H9 (cell line): ENCODE measurements at regions not wholly inside any gene's neighbourhood (a gene's known extent, or its start where the extent isn't known, plus 50 kb on each side); places are given as distances from the start of the nearest gene placed in this dataset.

Experiments used
- DNase-seq: peaks from one replicate; pipeline ENCODE4 v3.0.0-alpha.2; 2017
- H2AFZ ChIP-seq: one replicate; pipeline ENCODE4 v1.6.1; 2013; ENCODE audit warnings: mild to moderate bottlenecking, low read length, control low read depth, moderate library complexity
- H2AK5ac ChIP-seq: 2 replicates; pipeline ENCODE4 v1.6.1; 2013; ENCODE audit warnings: low read length, control low read depth, mixed read lengths; ENCODE audit not compliant: insufficient read length
- H2BK120ac ChIP-seq: one replicate; pipeline ENCODE4 v1.6.1; 2013; ENCODE audit warnings: low read depth, mild to moderate bottlenecking, low read length, control low read depth, inconsistent platforms; ENCODE audit not compliant: poor library complexity, severe bottlenecking
- H2BK12ac ChIP-seq: 2 replicates; pipeline ENCODE4 v1.6.1; 2013; ENCODE audit warnings: low read length, control low read depth, mixed read lengths, low read depth; ENCODE audit not compliant: insufficient read length
- H2BK15ac ChIP-seq: 2 replicates; pipeline ENCODE4 v1.6.1; 2013; ENCODE audit warnings: low read depth, low read length, control low read depth
- H2BK20ac ChIP-seq: one replicate; pipeline ENCODE4 v1.6.1; 2013; ENCODE audit warnings: low read depth, mild to moderate bottlenecking, low read length, control low read depth, inconsistent platforms; ENCODE audit not compliant: poor library complexity, severe bottlenecking
- H2BK5ac ChIP-seq: 2 replicates; pipeline ENCODE4 v1.6.1; 2013; ENCODE audit warnings: low read length, control low read depth, mixed read lengths; ENCODE audit not compliant: insufficient read length
- H3K14ac ChIP-seq: 2 replicates; pipeline ENCODE4 v1.6.1; 2013; ENCODE audit warnings: low read length, control low read depth; ENCODE audit not compliant: insufficient read depth
- H3K18ac ChIP-seq: 2 replicates; pipeline ENCODE4 v1.6.1; 2013; ENCODE audit warnings: low read depth, mild to moderate bottlenecking, mixed read lengths, low read length, control low read depth; ENCODE audit not compliant: insufficient read length
- H3K23ac ChIP-seq: 2 replicates; pipeline ENCODE4 v1.6.1; 2013; ENCODE audit warnings: low read length, control low read depth, mixed read lengths, low read depth; ENCODE audit not compliant: insufficient read length
- H3K23me2 ChIP-seq: 2 replicates; pipeline ENCODE4 v1.6.1; 2013; ENCODE audit warnings: low read depth, mild to moderate bottlenecking, mixed read lengths, low read length, control low read depth; ENCODE audit not compliant: insufficient read length, poor library complexity, severe bottlenecking
- H3K27ac ChIP-seq: 2 replicates; pipeline ENCODE4 v1.5.1; 2013; ENCODE audit warnings: low read length, control low read depth, mixed read lengths, low read depth; ENCODE audit not compliant: insufficient read length
- H3K27me3 ChIP-seq: 2 replicates; pipeline ENCODE4 v1.6.1; 2013; ENCODE audit warnings: low read length, control low read depth, inconsistent platforms; ENCODE audit not compliant: insufficient read depth
- H3K4ac ChIP-seq: 2 replicates; pipeline ENCODE4 v1.6.1; 2013; ENCODE audit warnings: low read depth, mild to moderate bottlenecking, control low read depth, inconsistent platforms, low read length, moderate library complexity
- H3K4me1 ChIP-seq: 2 replicates; pipeline ENCODE4 v1.6.1; 2013; ENCODE audit warnings: low read length, control low read depth, inconsistent platforms; ENCODE audit not compliant: insufficient read depth
- H3K4me2 ChIP-seq: 2 replicates; pipeline ENCODE4 v1.6.1; 2013; ENCODE audit warnings: low read length, control low read depth, mixed read lengths; ENCODE audit not compliant: insufficient read length, insufficient read depth
- H3K56ac ChIP-seq: 2 replicates; pipeline ENCODE4 v1.6.1; 2013; ENCODE audit warnings: low read depth, mild to moderate bottlenecking, mixed read lengths, low read length, control low read depth; ENCODE audit not compliant: insufficient read length
- H3K79me1 ChIP-seq: 2 replicates; pipeline ENCODE4 v1.6.1; 2013; ENCODE audit warnings: low read depth, mild to moderate bottlenecking, moderate library complexity, low read length, control low read depth, inconsistent platforms; ENCODE audit not compliant: insufficient read depth, poor library complexity, severe bottlenecking
- H3K79me2 ChIP-seq: 2 replicates; pipeline ENCODE4 v1.6.1; 2013; ENCODE audit warnings: low read length, control low read depth, inconsistent platforms; ENCODE audit not compliant: insufficient read depth
- H3K9ac ChIP-seq: 2 replicates; pipeline ENCODE4 v1.6.1; 2013; ENCODE audit warnings: low read length, control low read depth, mixed read lengths; ENCODE audit not compliant: insufficient read length; ENCODE audit errors: extremely low read depth
- H3K9me3 ChIP-seq: one replicate; pipeline ENCODE4 v1.6.1; 2013; ENCODE audit warnings: low read depth, low read length, inconsistent platforms; ENCODE audit not compliant: control insufficient read depth
- H3T11ph ChIP-seq: one replicate; pipeline ENCODE4 v1.6.1; 2013; ENCODE audit warnings: mild to moderate bottlenecking, low read length, control low read depth, inconsistent platforms
- H4K20me1 ChIP-seq: one replicate; pipeline ENCODE4 v1.6.1; 2013; ENCODE audit not compliant: control insufficient read depth, insufficient read length, insufficient read depth
- H4K5ac ChIP-seq: 2 replicates; pipeline ENCODE4 v1.6.1; 2013; ENCODE audit warnings: low read depth, mild to moderate bottlenecking, mixed read lengths, low read length, control low read depth; ENCODE audit not compliant: insufficient read length
- H4K8ac ChIP-seq: replicated peaks from 2 replicates; pipeline ENCODE4 v1.6.1; 2013; ENCODE audit warnings: low read length, control low read depth, mixed read lengths, low read depth; ENCODE audit not compliant: insufficient read length
- H4K91ac ChIP-seq: 2 replicates; pipeline ENCODE4 v1.6.1; 2013; ENCODE audit warnings: low read depth, mild to moderate bottlenecking, moderate library complexity, mixed read lengths, low read length, control low read depth; ENCODE audit not compliant: insufficient read length
- H3K27ac Mint-ChIP-seq, 3 experiments: 2 replicates in 2 of 3; 3 replicates in 1 of 3; pipeline ENCODE4 v1.8.0; 2020 to 2021; ENCODE audit warnings: mixed read lengths in 3 of 3, mild to moderate bottlenecking in 1 of 3, moderate library complexity in 1 of 3
- H3K27me3 Mint-ChIP-seq: 2 replicates; pipeline ENCODE4 v1.8.0; 2021; ENCODE audit warnings: low read depth, mild to moderate bottlenecking, moderate library complexity, mixed read lengths
- H3K36me3 Mint-ChIP-seq, 3 experiments: 2 replicates in 2 of 3; 3 replicates in 1 of 3; pipeline ENCODE4 v1.8.0; 2020 to 2021; ENCODE audit warnings: low read depth in 3 of 3, mixed read lengths in 3 of 3; ENCODE audit not compliant: insufficient read depth in 1 of 3
- H3K4me1 Mint-ChIP-seq, 2 experiments: 2 replicates each; pipeline ENCODE4 v1.8.0; 2020; ENCODE audit warnings: mixed read lengths in 2 of 2
- H3K4me3 Mint-ChIP-seq, 2 experiments: 2 replicates in 1 of 2; 3 replicates in 1 of 2; pipeline ENCODE4 v1.8.0; 2020 to 2021; ENCODE audit warnings: mild to moderate bottlenecking in 2 of 2, mixed read lengths in 2 of 2, moderate library complexity in 1 of 2
- H3K9me3 Mint-ChIP-seq, 2 experiments: 2 replicates in 1 of 2; 3 replicates in 1 of 2; pipeline ENCODE4 v1.8.0; 2020; ENCODE audit warnings: mild to moderate bottlenecking in 2 of 2, mixed read lengths in 2 of 2, moderate library complexity in 1 of 2
- WGBS: extraction: QIAGEN DNeasy Blood & Tissue Kit; methylation state at CpG from one replicate; pipeline ENCODE4 v1.1.7; 2013; ENCODE audit warnings: missing lambda C conversion rate, low lambda C conversion rate, mixed read lengths; ENCODE audit not compliant: insufficient read length; ENCODE audit errors: extremely low coverage; 5-methylcytosine and 5-hydroxymethylcytosine counted together
- TF ChIP-seq, protein P1 (sequence below): fragments of 200-600 bp; sonication (generic); conservative IDR thresholded peaks from 3 replicates; pipeline ENCODE4 v1.8.0; 2021; ENCODE audit warnings: antibody characterized with exemption, mild to moderate bottlenecking

DNA sequence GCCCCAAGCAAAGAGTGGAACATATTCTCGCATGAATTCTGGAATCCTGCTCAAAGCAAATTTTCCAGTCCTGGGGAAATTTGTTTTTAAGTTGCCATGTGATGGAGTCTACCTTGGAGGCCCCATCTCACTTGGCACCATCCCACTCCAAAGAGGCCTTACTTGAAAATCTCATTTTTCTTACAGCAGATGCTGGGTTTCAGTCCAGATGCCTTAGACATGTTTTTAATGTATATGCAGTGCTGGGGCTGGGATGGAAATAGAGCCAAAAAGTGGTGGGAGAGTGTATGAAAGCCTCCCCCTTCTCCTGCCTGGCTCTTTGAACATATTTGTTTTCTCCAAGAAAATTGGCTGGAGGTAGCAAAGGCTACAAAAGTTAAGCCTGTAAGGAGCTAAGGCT lies 493.7 kb downstream of the ENC1 start:
- Histone ChIP-seq H2AK5ac (no peak overlapping the region), H3K9me3 (no peaks in the 10 kb centered on the region), H3T11ph (no peak overlapping the region), H4K8ac (no peak overlapping the region), H3K27ac (no peak overlapping the region), H3K14ac (no peak overlapping the region), H3K4me2 (no peak overlapping the region), H3K4me1 (no peaks in the 10 kb centered on the region), H3K56ac (no peak overlapping the region), H2BK12ac (no peak overlapping the region), H2BK120ac (no peak overlapping the region), H3K23ac (no peak overlapping the region), H2BK15ac (no peak overlapping the region), H2BK5ac (no peak overlapping the region), H4K5ac (no peak overlapping the region), H4K20me1 (no peaks in the 10 kb centered on the region), H3K27me3 (no peaks in the 10 kb centered on the region), H3K23me2 (no peaks in the 10 kb centered on the region), H2AFZ (no peak overlapping the region), H3K4ac (no peak overlapping the region), H3K79me1 (no peaks in the 10 kb centered on the region), H3K18ac (no peak overlapping the region), H3K9ac (no peak overlapping the region), H3K79me2 (no peaks in the 10 kb centered on the region), H4K91ac (no peak overlapping the region), H2BK20ac (no peak overlapping the region)
- Mint-ChIP-seq H3K27me3 (no peaks in the 10 kb centered on the region), H3K36me3 (no peaks in the 10 kb centered on the region; a peak in 1 of 7 replicates), H3K4me3 (no peak overlapping the region), H3K9me3 (no peaks in the 10 kb centered on the region), H3K4me1 (no peaks in the 10 kb centered on the region), H3K27ac (no peak overlapping the region)
- WGBS: no CpG with 5 or more reads among the region's 1 CpG
- TF ChIP-seq, protein P1, sequence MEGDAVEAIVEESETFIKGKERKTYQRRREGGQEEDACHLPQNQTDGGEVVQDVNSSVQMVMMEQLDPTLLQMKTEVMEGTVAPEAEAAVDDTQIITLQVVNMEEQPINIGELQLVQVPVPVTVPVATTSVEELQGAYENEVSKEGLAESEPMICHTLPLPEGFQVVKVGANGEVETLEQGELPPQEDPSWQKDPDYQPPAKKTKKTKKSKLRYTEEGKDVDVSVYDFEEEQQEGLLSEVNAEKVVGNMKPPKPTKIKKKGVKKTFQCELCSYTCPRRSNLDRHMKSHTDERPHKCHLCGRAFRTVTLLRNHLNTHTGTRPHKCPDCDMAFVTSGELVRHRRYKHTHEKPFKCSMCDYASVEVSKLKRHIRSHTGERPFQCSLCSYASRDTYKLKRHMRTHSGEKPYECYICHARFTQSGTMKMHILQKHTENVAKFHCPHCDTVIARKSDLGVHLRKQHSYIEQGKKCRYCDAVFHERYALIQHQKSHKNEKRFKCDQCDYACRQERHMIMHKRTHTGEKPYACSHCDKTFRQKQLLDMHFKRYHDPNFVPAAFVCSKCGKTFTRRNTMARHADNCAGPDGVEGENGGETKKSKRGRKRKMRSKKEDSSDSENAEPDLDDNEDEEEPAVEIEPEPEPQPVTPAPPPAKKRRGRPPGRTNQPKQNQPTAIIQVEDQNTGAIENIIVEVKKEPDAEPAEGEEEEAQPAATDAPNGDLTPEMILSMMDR: no peak
- DNase-seq: no peak
